Stimulated activated CD4-positive, alpha-beta T cell treated with anti-CD3 and anti-CD28 coated beads, TNF-alpha, amount 100 ng/mL, for 24 hours (primary cell): ENCODE measurements at regions not wholly inside any gene's neighbourhood (a gene's known extent, or its start where the extent isn't known, plus 50 kb on each side); places are given as distances from the start of the nearest gene placed in this dataset.
"Not testable (repeated sequence)": the region's sequence is repeated elsewhere in the genome, so short reads cannot be mapped to it uniquely, and the experiment has no call there.

Experiments used
- DNase-seq, 3 experiments: peaks; one replicate each; pipeline ENCODE4 v3.0.0-alpha.2; 2020; ENCODE audit warnings: low read depth in 3 of 3

GRCh38 chr1:30361890-30362602 lies 361.3 kb downstream of the MATN1 start:
- DNase-seq = not testable (repeated sequence)

DNA sequence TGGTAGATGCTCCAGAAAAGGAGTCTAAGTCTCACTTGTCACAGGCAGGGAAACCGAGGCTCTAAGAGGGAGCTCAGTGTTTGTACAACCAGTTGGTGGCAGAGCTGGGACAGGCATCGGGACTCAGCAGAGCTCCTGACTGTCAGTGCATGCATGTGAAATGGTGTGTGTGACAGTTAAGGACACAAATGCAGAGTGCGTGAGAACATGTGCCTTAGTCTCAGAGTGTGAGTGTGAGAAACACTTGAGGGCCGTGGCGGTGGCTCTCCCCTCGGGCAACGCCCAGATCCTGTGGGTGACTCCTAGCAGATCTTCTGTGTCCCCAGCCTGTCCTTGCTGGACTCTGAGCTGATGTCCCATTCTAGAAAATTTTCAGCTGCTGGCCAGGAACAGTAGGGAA lies 362.6 kb downstream of the MATN1 start:
- DNase-seq = no peak

GRCh38 chr1:30360281-30360680 lies 363.1 kb downstream of the MATN1 start:
- DNase-seq = no peak

GRCh38 chr1:30359539-30360220 lies 363.7 kb downstream of the MATN1 start:
- no peak for DNase-seq

DNA sequence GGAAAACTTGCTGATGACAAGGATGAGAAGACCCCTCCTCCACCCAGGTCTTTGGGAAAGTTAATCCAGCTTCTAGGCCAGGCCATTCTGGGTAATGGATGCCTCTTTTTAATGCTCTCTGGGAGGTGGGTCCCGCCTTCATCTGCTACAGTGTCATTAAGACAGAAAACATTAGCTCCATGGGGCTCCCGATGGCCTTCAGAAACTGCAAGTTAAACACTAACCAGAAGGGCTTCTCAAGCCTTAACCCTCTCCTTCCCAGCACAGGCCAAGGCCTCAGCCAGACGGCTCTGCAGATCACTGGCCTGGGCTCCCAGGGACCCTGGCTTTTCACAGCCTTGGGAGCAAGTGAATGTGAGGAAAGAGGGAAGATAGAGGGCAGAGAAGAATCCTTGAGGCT lies 364.9 kb downstream of the MATN1 start:
- no peak for DNase-seq

- DNase-seq = no peak
Observed at GRCh38 chr1:30356839-30357238, 366.5 kb downstream of the MATN1 start.

GRCh38 chr1:30354410-30354809 lies 369.0 kb downstream of the MATN1 start:
- DNase-seq = no peak

GRCh38 chr1:30353637-30354036 lies 369.7 kb downstream of the MATN1 start:
- no peak for DNase-seq

DNA sequence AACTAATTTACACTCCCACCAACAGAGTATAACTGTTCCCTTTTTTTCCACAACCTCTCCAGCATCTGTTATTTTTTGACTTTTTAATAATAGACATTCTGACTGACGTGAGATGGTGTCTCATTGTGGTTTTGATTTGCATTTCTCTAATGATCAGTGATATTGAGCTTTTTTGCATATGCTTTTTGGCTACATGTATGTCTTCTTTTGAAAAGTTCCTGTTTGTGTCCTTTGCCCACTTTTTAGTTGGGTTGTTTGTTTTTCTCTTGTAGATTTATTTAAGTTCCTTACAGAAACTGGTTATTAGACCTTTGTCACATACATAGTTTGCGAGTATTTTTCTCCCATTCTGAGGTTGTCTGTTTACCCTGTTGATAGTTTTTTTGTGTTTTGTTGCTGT lies 375.2 kb downstream of the MATN1 start:
- DNase-seq = no peak

GRCh38 chr1:30345491-30346130 lies 377.8 kb downstream of the MATN1 start:
- no peak for DNase-seq

DNA sequence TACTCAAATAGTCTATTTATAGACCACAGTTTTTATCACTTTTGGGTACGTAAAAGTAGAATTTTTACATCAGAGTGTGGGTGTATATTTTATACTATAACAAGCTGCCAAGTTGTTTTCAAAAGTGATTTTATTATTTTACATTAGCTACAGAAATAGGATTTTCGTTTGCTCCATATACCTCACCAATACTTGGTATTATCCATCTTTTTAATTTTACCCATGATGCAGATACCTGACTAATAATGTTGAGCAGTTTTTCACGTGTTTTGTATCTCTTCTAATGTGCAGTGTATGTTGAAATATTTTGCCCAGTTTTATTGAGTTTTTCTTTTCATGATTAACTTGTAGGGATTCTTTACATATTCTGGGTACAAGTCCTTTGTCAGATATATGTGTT lies 379.8 kb downstream of the MATN1 start:
- DNase-seq = no peak

DNA sequence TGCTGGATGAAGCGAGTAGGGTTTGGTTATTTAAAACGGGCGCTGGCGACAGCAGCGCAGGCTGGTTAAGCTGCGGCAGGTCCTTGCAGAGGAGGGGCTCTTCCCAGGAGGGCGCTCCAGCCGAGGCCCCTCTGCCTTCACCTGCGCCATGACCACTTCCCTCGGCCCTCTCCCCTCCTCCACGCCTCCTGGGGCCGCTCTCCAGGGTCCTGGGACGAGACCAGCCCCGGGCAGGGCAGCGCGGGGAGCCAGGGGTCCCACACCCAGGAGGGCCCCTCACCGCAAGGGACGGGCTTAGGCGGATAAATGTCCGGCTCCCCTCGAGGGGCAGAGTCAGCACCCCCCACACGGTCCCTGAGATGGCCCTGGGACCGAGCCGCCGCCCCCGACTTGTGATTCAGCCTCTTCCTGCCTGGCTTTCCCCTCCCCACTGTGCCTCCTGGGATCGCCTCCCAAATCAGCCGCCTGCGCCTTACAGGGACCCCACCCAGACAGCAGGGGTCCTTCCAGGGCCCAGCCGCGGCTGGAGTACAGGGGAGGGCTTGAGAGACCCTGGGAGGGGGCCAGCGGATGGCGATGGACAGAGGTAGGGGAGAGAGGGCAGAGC lies 380.7 kb downstream of the MATN1 start:
- no peak for DNase-seq

- no peak for DNase-seq
Observed at GRCh38 chr1:30340934-30341333, 382.5 kb downstream of the MATN1 start.

- DNase-seq = no peak
Observed at GRCh38 chr1:30339866-30340265, 383.5 kb downstream of the MATN1 start.

DNA sequence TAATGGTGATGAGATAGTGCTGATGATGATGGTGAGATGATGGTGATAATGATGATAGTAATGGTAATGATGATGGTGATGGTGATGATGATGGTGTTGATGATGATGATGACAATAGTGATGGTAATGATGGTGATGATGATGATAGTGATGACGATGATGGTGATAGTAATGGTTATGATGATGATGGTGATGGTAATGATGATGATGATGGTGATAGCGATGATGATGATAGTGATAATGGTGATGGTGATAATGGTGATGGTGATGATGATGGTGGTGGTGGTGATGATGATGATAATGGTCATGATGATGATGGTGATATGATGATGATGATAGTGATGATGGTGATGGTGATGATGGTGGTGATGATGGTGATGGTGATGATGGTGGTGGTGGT lies 384.6 kb downstream of the MATN1 start:
- DNase-seq = no peak

DNA sequence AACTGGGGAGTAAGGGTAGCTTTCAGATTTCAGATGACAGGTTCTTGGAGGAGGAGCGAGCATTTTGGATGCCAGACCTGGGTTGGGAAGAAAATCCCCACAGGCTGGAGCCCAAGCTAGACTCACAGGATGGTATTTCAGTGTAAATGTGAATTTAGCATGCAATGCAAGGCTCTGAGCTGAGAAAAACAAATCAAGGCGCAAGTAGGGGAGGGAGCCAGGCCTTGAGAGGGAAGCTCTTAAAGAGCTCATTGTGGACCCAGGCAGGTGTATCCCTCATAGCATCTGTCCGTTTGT lies 386.1 kb downstream of the MATN1 start:
- DNase-seq = no peak

GRCh38 chr1:30336550-30337323 lies 386.6 kb downstream of the MATN1 start:
- no peak for DNase-seq

DNA sequence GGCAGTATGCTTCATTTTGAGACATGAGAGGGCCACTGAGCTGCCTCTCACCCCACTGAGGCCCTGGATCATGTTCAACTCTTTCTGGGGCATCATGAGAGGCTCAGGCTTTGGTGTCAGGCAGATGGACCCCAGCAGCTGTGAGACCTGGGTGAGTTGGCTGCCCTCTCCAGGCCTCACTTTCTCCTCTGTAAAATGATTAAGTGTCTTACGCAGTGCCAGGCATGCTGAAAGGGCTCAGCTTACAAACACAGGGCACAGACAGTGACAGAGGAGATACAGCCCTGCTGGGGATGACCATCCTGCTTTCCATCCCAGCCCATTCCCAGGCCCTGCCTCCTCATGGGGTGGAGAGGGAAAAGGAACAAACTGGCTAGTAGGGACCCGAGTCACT lies 387.4 kb downstream of the MATN1 start:
- no peak for DNase-seq

GRCh38 chr1:30335389-30335996 lies 387.9 kb downstream of the MATN1 start:
- DNase-seq = no peak

GRCh38 chr1:30334767-30335166 lies 388.6 kb downstream of the MATN1 start:
- no peak for DNase-seq
